GM18868 (cell line): ENCODE measurements at regions not wholly inside any gene's neighbourhood (a gene's known extent, or its start where the extent isn't known, plus 50 kb on each side); places are given as distances from the start of the nearest gene placed in this dataset.

ENCODE experiments used
- ATAC-seq: cut with Tn5 transposase; IDR thresholded peaks from one replicate; pipeline ENCODE4 v1.9.1; 2021; ENCODE audit warnings: mild to moderate bottlenecking, moderate library complexity; ENCODE audit not compliant: unreplicated experiment

- ATAC-seq, result no peak
Observed at GRCh38 chr1:80755944-80756343, 1044.8 kb upstream of the ADGRL2 start.

- ATAC-seq, result no peak
Observed at GRCh38 chr1:80751204-80751603, 1049.5 kb upstream of the ADGRL2 start.

GRCh38 chr1:80731241-80731894 lies 1069.4 kb upstream of the ADGRL2 start:
- no peak for ATAC-seq

- no peak for ATAC-seq
Observed at GRCh38 chr1:80722611-80723010, 1078.1 kb upstream of the ADGRL2 start.

GRCh38 chr1:80706526-80706925 lies 1094.2 kb upstream of the ADGRL2 start:
- ATAC-seq, result no peak

- ATAC-seq, result no peak
Observed at GRCh38 chr1:80678438-80678837, 1122.3 kb upstream of the ADGRL2 start.

- ATAC-seq, result no peak
Observed at GRCh38 chr1:80675454-80675853, 1125.3 kb upstream of the ADGRL2 start.

- no peak for ATAC-seq
Observed at GRCh38 chr1:80673935-80674597, 1126.7 kb upstream of the ADGRL2 start.

- ATAC-seq, result no peak
Observed at GRCh38 chr1:80668372-80668771, 1132.4 kb upstream of the ADGRL2 start.

- ATAC-seq, result no peak
Observed at GRCh38 chr1:80666073-80666472, 1134.7 kb upstream of the ADGRL2 start.

GRCh38 chr1:80659161-80659560 lies 1141.6 kb upstream of the ADGRL2 start:
- no peak for ATAC-seq

- no peak for ATAC-seq
Observed at GRCh38 chr1:80657707-80658106, 1143.0 kb upstream of the ADGRL2 start.

- ATAC-seq, result no peak
Observed at GRCh38 chr1:80657044-80657643, 1143.6 kb upstream of the ADGRL2 start.

GRCh38 chr1:80656641-80657040 lies 1144.1 kb upstream of the ADGRL2 start:
- peak; percentile 45 for ATAC-seq

GRCh38 chr1:80656014-80656636 lies 1144.6 kb upstream of the ADGRL2 start:
- ATAC-seq, result peak; percentile 80

- no peak for ATAC-seq
Observed at GRCh38 chr1:80646053-80646452, 1154.7 kb upstream of the ADGRL2 start.

GRCh38 chr1:80645621-80646020 lies 1155.1 kb upstream of the ADGRL2 start:
- ATAC-seq, result no peak

- no peak for ATAC-seq
Observed at GRCh38 chr1:80640978-80641377, 1159.8 kb upstream of the ADGRL2 start.

- peak; percentile 97 for ATAC-seq
Observed at GRCh38 chr1:80639777-80640533, 1160.8 kb upstream of the ADGRL2 start.

GRCh38 chr1:80633947-80634706 lies 1166.6 kb upstream of the ADGRL2 start:
- no peak for ATAC-seq
